ENCODE measurements at regions not wholly inside any gene's neighbourhood (a gene's known extent, or its start where the extent isn't known, plus 50 kb on each side); places are given as distances from the start of the nearest gene placed in this dataset.

DNA sequence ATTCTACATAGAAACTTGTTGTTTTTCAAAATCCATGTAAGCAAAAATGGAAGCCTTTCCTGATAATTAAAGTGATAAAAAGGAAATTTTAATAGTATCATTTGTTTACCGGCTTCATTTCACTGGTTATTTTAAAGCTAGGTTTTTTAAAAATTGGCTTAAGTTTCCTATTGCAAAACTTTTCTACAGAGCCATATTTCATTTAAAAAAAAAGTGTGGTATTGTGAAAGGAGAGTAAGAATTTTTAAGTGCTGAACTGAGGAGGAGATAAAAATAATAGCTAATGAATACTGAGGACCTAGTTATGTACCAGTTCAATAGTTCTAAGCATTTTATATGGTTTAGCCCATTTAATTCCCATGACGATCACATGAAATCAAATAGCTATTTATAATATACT, 172.2 kb upstream of the COL1A2 start:
- TF ChIP-seq, protein P1, sequence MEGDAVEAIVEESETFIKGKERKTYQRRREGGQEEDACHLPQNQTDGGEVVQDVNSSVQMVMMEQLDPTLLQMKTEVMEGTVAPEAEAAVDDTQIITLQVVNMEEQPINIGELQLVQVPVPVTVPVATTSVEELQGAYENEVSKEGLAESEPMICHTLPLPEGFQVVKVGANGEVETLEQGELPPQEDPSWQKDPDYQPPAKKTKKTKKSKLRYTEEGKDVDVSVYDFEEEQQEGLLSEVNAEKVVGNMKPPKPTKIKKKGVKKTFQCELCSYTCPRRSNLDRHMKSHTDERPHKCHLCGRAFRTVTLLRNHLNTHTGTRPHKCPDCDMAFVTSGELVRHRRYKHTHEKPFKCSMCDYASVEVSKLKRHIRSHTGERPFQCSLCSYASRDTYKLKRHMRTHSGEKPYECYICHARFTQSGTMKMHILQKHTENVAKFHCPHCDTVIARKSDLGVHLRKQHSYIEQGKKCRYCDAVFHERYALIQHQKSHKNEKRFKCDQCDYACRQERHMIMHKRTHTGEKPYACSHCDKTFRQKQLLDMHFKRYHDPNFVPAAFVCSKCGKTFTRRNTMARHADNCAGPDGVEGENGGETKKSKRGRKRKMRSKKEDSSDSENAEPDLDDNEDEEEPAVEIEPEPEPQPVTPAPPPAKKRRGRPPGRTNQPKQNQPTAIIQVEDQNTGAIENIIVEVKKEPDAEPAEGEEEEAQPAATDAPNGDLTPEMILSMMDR (IDR thresholded peaks at IDR 0.05; ENCODE audit: control insufficient read depth, insufficient read depth, low read depth, low read length, missing control alignments) = no peak
- DNase-seq (ENCODE audit: low read depth) = no peak

DNA sequence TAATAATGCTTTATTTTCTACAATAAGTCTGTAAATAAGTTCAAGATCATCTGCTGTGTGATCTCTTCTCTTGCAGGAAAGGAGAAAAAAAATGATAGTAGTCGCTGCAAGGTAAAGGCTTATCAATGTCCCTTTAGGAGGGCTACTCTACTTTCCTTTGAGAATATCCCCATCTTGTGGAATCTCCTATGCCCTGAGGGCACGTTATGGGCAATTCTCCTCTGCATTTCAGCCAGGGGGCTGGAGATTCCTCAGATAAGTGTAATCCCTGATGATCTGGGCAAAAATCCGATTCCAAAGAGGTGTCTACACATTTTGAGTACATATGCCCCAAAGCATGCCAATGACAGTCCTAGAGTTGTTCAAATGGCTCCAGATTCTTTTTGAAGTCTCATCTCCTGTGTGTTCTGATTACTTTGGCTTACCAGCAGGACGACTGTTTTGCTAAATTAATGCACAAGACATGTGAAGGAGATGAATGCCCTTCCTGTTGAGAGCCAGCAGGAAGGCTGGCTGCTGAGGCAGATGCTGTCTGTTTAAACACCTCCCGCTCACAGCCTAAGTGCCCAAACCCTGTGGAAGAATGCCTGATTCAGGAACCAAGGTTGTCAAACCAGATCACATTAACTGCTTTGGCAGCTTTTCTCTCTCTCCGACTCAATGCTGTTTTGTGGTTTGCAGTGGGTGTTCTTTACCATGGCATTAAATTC, 171.2 kb upstream of the COL1A2 start:
- H3K4me3 ChIP-seq (ENCODE audit: control insufficient read depth, low read depth, low read length) = no peak overlapping the region
- TF ChIP-seq, protein P1 (IDR thresholded peaks at IDR 0.05; ENCODE audit: control insufficient read depth, insufficient read depth, low read depth, low read length, missing control alignments) = peak; percentile 45
- DNase-seq (ENCODE audit: low read depth) = no peak

More for the DNA sequence above, 172.2 kb upstream of the COL1A2 start:
- no peak overlapping the region for H3K4me3 ChIP-seq (ENCODE audit: control insufficient read depth, low read depth, low read length)

DNA sequence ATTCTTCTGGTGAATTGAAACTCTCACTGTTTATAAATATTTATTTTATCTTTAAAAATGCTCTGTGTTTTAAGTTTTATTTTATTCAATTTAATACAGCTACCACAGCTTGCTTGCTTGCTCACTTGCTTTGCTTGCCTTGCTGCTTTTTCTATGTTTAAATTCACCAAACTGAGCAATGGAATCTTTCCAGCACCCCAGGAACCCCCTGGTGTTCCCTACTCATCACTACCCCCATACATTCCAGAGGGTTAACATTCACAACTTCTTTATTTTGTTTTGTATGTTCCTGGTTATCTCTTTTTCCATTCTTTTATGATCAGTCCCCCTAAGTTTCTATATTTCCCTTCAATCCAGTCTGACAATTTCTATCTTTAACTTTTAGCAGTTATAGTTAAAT, 166.5 kb upstream of the COL1A2 start:
- H3K4me3 ChIP-seq (ENCODE audit: control insufficient read depth, low read depth, low read length) = no peak overlapping the region
- TF ChIP-seq, protein P1 (IDR thresholded peaks at IDR 0.05; ENCODE audit: control insufficient read depth, insufficient read depth, low read depth, low read length, missing control alignments) = no peak
- DNase-seq (ENCODE audit: low read depth) = no peak

DNA sequence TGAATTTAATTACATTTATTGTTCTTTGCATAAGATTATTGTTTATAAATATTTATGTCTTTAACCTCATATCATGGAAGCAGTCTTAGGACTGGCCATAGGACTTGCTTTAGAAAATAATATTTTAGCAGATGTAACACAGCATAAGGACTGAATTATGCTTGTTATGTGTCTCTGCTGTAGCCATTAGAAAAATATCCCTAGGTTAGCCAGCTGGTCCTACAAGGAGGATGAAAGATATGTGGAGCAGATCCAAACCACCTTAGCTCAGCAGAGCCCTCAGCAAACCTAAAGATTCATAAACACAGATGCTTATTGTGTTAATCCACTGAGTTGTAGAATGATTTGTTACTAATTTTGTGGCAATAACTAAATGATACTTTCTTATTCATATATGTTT, 166.0 kb upstream of the COL1A2 start:
- DNase-seq (ENCODE audit: low read depth) = no peak
- H3K4me3 ChIP-seq (ENCODE audit: control insufficient read depth, low read depth, low read length) = no peak overlapping the region
- TF ChIP-seq, protein P1 (IDR thresholded peaks at IDR 0.05; ENCODE audit: control insufficient read depth, insufficient read depth, low read depth, low read length, missing control alignments) = no peak

DNA sequence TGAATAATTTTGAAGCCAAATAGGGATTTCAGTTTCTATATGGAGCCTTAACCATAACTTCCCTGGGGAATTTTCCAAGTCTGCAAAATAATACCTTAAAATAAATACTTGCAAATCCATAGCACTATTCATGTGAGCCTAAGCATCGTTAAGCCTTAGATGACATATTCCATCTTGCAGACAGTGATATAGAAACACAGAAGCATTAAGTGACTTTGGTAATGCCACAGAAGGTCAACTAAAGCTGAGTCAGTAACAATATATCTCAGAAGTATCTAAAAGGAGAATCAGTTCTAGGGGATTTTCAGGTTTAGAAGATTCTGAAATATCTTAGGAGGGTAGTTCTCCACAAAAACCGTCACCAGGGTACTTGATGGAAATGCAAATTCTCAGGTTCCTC, 163.4 kb upstream of the COL1A2 start:
- no peak for DNase-seq (ENCODE audit: low read depth)
- TF ChIP-seq, protein P1 (IDR thresholded peaks at IDR 0.05; ENCODE audit: control insufficient read depth, insufficient read depth, low read depth, low read length, missing control alignments) = no peak
- no peak overlapping the region for H3K4me3 ChIP-seq (ENCODE audit: control insufficient read depth, low read depth, low read length)

DNA sequence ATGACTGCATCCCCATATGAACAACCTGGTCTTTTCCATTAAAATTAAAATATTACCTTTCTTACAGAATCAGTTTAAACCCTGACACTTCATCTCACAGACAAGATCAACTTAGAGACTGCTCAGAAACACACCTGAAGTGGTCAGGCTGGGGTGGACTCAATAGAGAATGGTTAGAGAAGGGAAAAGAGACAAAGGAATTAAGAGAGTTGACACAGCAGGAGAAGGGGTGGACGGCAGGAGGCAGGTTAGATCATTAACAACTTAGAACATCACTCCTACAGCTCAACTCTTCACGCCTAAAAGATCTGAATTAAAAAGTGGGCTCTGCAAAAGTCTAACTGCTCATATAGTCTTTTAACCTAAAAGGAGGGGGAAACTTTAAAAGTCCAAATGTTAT, 157.7 kb upstream of the COL1A2 start:
- TF ChIP-seq, protein P1 (IDR thresholded peaks at IDR 0.05; ENCODE audit: control insufficient read depth, insufficient read depth, low read depth, low read length, missing control alignments) = no peak
- H3K4me3 ChIP-seq (ENCODE audit: control insufficient read depth, low read depth, low read length) = no peak overlapping the region
- DNase-seq (ENCODE audit: low read depth) = no peak
